Neural crest cell (in vitro differentiated cells): ENCODE measurements at regions not wholly inside any gene's neighbourhood (a gene's known extent, or its start where the extent isn't known, plus 50 kb on each side); places are given as distances from the start of the nearest gene placed in this dataset.

Source experiments
- DNase-seq: peaks from one replicate; pipeline ENCODE4 v3.0.0; 2021; ENCODE audit warnings: low read depth, mixed read lengths, low spot score
- H3K27ac Mint-ChIP-seq: one replicate; pipeline ENCODE4 v1.8.0; 2021; ENCODE audit warnings: mild to moderate bottlenecking, mixed read lengths; ENCODE audit not compliant: unreplicated experiment
- H3K27me3 Mint-ChIP-seq: 2 replicates; pipeline ENCODE4 v1.8.0; 2021; ENCODE audit warnings: low read depth, mild to moderate bottlenecking, mixed read lengths
- H3K36me3 Mint-ChIP-seq: 2 replicates; pipeline ENCODE4 v1.8.0; 2021; ENCODE audit warnings: low read depth, mild to moderate bottlenecking, mixed read lengths
- H3K4me1 Mint-ChIP-seq: 2 replicates; pipeline ENCODE4 v1.8.0; 2021; ENCODE audit warnings: mixed read lengths
- H3K4me3 Mint-ChIP-seq: one replicate; pipeline ENCODE4 v1.8.0; 2021; ENCODE audit warnings: mild to moderate bottlenecking, mixed read lengths
- H3K9me3 Mint-ChIP-seq: 2 replicates; pipeline ENCODE4 v1.8.0; 2021; ENCODE audit warnings: mixed read lengths
- TF ChIP-seq, protein P1 (sequence below): fragments of 200-600 bp; sonication (generic); conservative IDR thresholded peaks from 2 replicates; pipeline ENCODE4 v1.5.0; 2021; ENCODE audit warnings: antibody characterized with exemption, mild to moderate bottlenecking

DNA sequence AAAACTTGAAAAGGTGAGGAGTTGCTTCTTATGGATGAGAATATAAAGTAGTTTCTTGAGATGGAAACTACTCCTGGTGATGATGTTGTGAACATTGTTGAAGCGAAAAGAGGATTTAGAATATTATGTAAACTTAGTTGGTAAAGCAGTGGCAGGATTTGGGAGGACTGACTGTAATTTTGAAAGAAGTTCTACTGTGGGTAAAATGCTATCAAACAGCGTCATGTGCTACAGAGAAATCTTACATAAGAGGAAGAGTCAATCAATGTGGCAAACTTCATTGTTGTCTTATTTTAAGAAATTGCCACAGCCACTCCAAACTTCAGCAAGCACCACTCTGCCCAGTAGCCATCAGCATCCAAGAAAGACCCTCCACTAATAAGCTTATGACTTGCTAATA is 112.9 kb upstream of the ZEB2 start:
- DNase-seq: no peak
- H3K27ac Mint-ChIP-seq: no peak overlapping the region
- H3K4me1 Mint-ChIP-seq: no peaks in the 10 kb centered on the region
- peaks cover 22% of the 10 kb centered on the region for H3K36me3 Mint-ChIP-seq
- H3K4me3 Mint-ChIP-seq: no peak overlapping the region
- TF ChIP-seq, protein P1, sequence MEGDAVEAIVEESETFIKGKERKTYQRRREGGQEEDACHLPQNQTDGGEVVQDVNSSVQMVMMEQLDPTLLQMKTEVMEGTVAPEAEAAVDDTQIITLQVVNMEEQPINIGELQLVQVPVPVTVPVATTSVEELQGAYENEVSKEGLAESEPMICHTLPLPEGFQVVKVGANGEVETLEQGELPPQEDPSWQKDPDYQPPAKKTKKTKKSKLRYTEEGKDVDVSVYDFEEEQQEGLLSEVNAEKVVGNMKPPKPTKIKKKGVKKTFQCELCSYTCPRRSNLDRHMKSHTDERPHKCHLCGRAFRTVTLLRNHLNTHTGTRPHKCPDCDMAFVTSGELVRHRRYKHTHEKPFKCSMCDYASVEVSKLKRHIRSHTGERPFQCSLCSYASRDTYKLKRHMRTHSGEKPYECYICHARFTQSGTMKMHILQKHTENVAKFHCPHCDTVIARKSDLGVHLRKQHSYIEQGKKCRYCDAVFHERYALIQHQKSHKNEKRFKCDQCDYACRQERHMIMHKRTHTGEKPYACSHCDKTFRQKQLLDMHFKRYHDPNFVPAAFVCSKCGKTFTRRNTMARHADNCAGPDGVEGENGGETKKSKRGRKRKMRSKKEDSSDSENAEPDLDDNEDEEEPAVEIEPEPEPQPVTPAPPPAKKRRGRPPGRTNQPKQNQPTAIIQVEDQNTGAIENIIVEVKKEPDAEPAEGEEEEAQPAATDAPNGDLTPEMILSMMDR: no peak
- H3K27me3 Mint-ChIP-seq: no peaks in the 10 kb centered on the region
- H3K9me3 Mint-ChIP-seq: peaks cover 27% of the 10 kb centered on the region

DNA sequence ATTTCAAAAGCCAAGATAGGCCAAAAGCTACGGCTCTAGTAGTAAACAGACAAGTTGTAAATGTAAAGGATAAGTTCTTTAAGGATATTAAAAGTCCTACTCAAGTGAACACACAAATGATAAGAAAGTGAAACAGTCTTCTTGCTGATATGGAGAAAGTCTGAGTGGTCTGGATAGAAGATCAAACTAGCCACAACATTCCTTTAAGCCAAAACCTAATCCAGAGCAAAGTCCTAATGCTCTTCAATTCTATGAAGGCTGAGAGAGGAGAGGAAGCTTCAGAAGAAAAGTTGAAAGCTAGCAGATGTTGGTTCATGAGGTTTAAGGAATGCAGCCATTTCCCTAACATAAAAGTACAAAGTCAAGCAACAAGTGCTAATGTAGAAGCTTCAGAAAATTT is 111.7 kb upstream of the ZEB2 start:
- Mint-ChIP-seq H3K27ac (no peak overlapping the region), H3K27me3 (no peaks in the 10 kb centered on the region), H3K36me3 (peaks cover 17% of the 10 kb centered on the region), H3K4me3 (no peak overlapping the region), H3K4me1 (no peaks in the 10 kb centered on the region), H3K9me3 (peaks cover 19% of the 10 kb centered on the region)
- no peak for DNase-seq
- TF ChIP-seq, protein P1: no peak

DNA sequence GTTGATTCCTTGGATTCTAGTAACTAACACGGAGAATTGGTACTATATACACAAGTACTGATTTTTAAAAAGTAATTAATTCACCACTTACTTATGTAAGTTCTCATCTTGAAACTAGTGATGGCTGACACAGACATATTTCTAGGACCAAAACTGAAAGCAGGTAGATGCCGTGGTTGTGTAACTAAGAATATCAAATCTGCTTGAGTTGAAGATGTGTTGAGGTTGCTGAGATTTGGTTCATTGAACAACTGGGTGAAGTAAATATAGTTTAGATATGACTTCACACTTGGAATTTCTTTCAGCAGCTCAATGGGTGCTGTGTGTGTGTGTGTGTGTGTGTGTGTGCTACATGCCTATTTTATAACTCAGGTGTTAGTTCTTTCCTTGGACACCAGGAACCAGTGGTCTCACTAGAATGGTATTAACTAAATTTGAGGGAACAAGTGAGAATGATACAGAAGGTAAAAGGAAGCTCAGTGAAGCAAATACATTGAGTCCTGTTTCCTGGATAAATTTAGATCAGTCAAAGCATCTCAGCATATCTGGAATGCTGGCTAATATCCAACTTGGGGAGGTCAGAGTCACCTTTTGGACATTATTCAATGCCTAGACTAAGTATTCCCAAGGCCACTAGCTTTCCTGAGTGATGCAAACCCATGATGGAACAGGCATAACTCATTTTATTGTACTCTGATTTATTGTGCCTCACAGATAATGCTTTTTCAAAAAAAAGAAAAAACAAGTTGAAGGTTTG is 110.7 kb upstream of the ZEB2 start:
- peaks cover 8% of the 10 kb centered on the region for H3K36me3 Mint-ChIP-seq
- TF ChIP-seq, protein P1: no peak
- DNase-seq: no peak
- H3K27me3 Mint-ChIP-seq: no peaks in the 10 kb centered on the region
- peaks cover 9% of the 10 kb centered on the region for H3K9me3 Mint-ChIP-seq
- H3K27ac Mint-ChIP-seq: no peak overlapping the region
- H3K4me3 Mint-ChIP-seq: no peak overlapping the region
- H3K4me1 Mint-ChIP-seq: no peaks in the 10 kb centered on the region

DNA sequence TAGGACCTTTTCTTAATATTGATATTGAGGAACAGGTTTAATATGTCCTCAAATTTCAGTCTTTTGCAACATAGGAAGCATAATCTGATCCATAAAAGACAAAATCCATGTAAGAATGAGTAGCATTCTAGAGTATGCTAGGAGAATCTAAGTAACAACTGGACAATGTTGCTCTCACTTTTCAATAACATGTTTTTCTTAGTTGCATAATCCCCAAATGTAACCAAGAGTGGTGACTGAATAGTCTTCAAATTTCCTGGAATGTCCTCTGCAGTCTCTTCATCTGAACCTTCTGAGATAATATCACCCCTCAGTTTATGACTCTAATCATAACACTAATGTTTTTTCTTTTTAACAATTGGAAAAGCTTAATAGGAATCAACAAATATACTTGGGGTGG is 110.0 kb upstream of the ZEB2 start:
- H3K9me3 Mint-ChIP-seq: peaks cover 6% of the 10 kb centered on the region
- H3K27me3 Mint-ChIP-seq: no peaks in the 10 kb centered on the region
- no peak overlapping the region for H3K4me3 Mint-ChIP-seq
- H3K4me1 Mint-ChIP-seq: no peaks in the 10 kb centered on the region
- TF ChIP-seq, protein P1: no peak
- no peak overlapping the region for H3K27ac Mint-ChIP-seq
- H3K36me3 Mint-ChIP-seq: peaks cover 3% of the 10 kb centered on the region
- no peak for DNase-seq

DNA sequence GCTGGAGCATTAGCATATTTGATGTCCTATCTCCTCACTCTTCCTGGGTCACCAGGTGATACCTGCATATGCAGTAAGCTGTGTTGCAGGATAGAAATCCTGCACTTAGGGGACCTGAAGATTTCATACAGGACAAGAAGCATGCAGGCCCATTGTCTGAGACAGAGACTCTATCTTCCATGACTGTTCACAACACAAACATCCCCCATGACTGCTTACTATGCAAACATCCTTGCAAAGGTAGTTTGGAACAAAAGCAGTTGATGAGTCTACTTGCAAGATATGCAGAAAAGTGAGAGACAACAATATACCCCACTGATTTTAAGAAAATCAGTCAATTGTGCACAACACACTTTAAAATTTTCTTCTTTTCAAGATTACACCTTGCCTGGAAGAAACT is 108.6 kb upstream of the ZEB2 start:
- Mint-ChIP-seq H3K27ac (no peak overlapping the region), H3K9me3 (no peaks in the 10 kb centered on the region), H3K4me1 (no peaks in the 10 kb centered on the region), H3K27me3 (no peaks in the 10 kb centered on the region), H3K36me3 (no peaks in the 10 kb centered on the region), H3K4me3 (no peak overlapping the region)
- TF ChIP-seq, protein P1: no peak
- DNase-seq: no peak
